Aorta (tissue), 5 donors: ENCODE measurements at regions not wholly inside any gene's neighbourhood (a gene's known extent, or its start where the extent isn't known, plus 50 kb on each side); places are given as distances from the start of the nearest gene placed in this dataset.

Experiments
- ATAC-seq: fragments of 200-7000 bp; cut with Tn5 transposase; one replicate; pipeline ENCODE4 v1.9.1; 2022; ENCODE audit warnings: moderate library complexity; ENCODE audit not compliant: low FRiP score
- DNase-seq, 2 donors: peaks; one replicate each; pipeline ENCODE4 v3.0.0-alpha.2; 2020
- H3K27ac ChIP-seq, 2 donors: one replicate each; pipeline ENCODE4 v1.5.1; 2013; ENCODE audit warnings: low read length in 2 of 2, mild to moderate bottlenecking in 2 of 2, moderate library complexity in 2 of 2, control low read depth in 1 of 2, inconsistent platforms in 1 of 2, low read depth in 1 of 2
- H3K27me3 ChIP-seq, 2 donors: one replicate each; pipeline ENCODE4 v1.6.1; 2013; ENCODE audit warnings: control low read depth in 1 of 2, low read length in 1 of 2, mild to moderate bottlenecking in 1 of 2, moderate library complexity in 1 of 2; ENCODE audit not compliant: insufficient read depth in 2 of 2, control insufficient read depth in 1 of 2
- H3K36me3 ChIP-seq, 2 donors: one replicate each; pipeline ENCODE4 v1.6.1; 2013; ENCODE audit warnings: control low read depth in 1 of 2, low read length in 1 of 2, mild to moderate bottlenecking in 1 of 2; ENCODE audit not compliant: insufficient read depth in 2 of 2, control insufficient read depth in 1 of 2
- H3K4me1 ChIP-seq, 2 donors: one replicate each; pipeline ENCODE4 v1.6.1; 2013; ENCODE audit warnings: low read length in 2 of 2, control low read depth in 1 of 2, mild to moderate bottlenecking in 1 of 2, moderate library complexity in 1 of 2; ENCODE audit not compliant: insufficient read depth in 2 of 2, control insufficient read depth in 1 of 2
- H3K4me3 ChIP-seq, 2 donors: one replicate each; pipeline ENCODE4 v1.5.1; 2013; ENCODE audit warnings: low read length in 2 of 2, control low read depth in 1 of 2, mild to moderate bottlenecking in 1 of 2
- H3K9me3 ChIP-seq: one replicate; pipeline ENCODE4 v1.6.1; 2013; ENCODE audit warnings: mild to moderate bottlenecking, low read length; ENCODE audit not compliant: control insufficient read depth
- WGBS, 2 donors: extraction: QIAGEN DNeasy Blood & Tissue Kit; methylation state at CpG; one replicate each; pipeline ENCODE4 v1.1.7; 2013; 5-methylcytosine and 5-hydroxymethylcytosine counted together
- intact Hi-C, 2 donors: fragments of 100-400 bp; cut with DNase I; formaldehyde crosslinking; loops; one replicate each; pipeline versions ENCODE4 v1.14.2 to v1.15.0; 2022
- donor health status: healthy with polysubstance abuse.
- donor health status: Bipolar disorder and iron deficiency.
- donor health status: DM: no; HTN: no; CAD: no.
- donor health status: DM: no; HTN: no; CAD: no.
- donor health status: DM: yes; HTN: yes; CAD: no.

DNA sequence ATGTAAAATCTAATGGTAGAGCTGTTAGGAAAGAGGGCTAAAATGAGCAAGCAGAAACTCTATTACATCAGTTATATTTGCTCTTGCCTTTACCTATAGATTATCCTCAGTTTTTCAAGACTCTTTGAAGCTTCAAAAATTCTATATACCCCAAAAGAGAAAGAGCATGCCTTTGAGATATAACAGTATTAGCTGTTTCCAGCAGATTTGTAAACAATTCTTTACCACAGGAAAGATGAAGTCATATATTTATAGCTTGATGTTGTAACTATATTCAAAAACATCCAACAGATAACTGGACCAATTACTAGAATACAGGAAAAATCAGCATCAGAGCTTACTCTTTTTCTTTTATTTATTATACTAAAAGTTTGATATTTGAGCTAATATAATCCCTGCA, 416.2 kb upstream of the TPK1 start:
- intact Hi-C loops = no loop called here
- no peak overlapping the region for H3K4me3 ChIP-seq

DNA sequence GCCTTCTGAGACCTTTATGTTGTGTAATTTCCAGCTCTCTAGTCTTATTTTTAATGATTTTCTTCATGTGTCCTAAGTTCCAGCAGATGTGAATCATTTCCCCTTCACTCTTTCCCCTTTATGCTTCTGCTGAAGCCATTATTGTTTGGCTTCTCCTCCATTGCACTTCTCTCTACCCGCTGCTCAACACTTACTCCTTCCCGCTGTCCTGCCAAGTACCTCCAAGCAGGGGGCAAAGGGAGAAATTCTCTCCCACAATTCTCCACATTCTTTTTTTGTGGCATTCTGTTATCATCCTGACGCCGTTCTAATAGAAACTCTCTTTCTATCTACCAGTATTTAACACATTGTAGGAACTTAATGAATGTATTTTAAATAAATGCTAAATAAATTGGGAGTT, 388.9 kb upstream of the TPK1 start:
- H3K27ac ChIP-seq = no peak overlapping the region
- no peaks in the 10 kb centered on the region for H3K4me1 ChIP-seq
- H3K36me3 ChIP-seq = no peaks in the 10 kb centered on the region
- no peaks in the 10 kb centered on the region for H3K9me3 ChIP-seq
- H3K4me3 ChIP-seq = no peak overlapping the region
- ATAC-seq (no peak), DNase-seq (no peak)
- H3K27me3 ChIP-seq = no peaks in the 10 kb centered on the region
- WGBS, 2 donors = 32 to 40% methylated on average over 4 of the region's 4 CpGs
- intact Hi-C loops = no loop called here

More for the DNA sequence above, 416.2 kb upstream of the TPK1 start:
- H3K27ac ChIP-seq = no peak overlapping the region
- DNase-seq = no peak
- no peak for ATAC-seq
- H3K4me1 ChIP-seq = no peaks in the 10 kb centered on the region
- H3K9me3 ChIP-seq = no peaks in the 10 kb centered on the region
- no peaks in the 10 kb centered on the region for H3K27me3 ChIP-seq
- H3K36me3 ChIP-seq = no peaks in the 10 kb centered on the region

DNA sequence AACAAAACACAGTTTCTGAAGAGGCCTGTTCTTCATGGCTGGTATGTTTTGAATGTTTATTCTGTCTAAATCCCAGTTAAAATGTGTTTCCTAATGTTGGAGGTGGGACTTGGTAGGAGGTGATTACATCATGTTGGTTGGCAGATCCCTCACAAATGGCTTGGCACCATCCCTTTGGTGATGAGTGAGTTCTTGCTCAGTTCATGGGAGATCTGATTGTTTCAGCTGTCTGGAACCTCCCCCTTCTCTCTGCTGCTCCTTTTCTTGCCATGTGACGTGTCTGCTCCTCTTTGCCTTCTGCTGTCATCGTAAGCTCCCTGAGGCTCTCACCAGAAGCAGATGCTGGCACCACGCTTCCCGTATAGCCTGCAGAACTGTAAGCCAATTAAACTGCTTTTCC, 383.6 kb upstream of the TPK1 start:
- Histone ChIP-seq H3K36me3 (no peaks in the 10 kb centered on the region), H3K4me3 (no peak overlapping the region), H3K9me3 (no peaks in the 10 kb centered on the region), H3K4me1 (no peaks in the 10 kb centered on the region), H3K27ac (no peak overlapping the region), H3K27me3 (no peaks in the 10 kb centered on the region)
- no peak for ATAC-seq
- intact Hi-C loops = no loop called here
- 66 to 73% methylated on average over 4 of the region's 4 CpGs for WGBS, 2 donors
- DNase-seq = no peak

DNA sequence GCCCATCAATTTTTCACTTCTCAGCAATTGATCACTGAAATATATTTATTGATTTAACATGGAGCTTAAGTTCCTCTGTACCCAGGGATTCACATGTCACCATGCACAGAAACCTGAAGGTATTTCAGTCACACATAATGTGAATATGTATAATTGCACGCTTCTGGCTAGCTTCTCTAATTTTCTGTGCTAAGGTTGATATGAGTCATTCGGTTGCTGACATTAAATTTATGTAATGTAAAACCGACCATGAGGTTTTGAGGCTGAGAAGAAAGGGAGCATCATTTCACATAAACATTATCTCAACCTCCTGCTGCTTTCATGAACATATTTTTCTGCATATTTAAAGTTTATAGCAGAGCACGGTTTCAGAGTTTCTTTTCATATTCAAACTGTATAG, 381.0 kb upstream of the TPK1 start:
- H3K36me3 ChIP-seq = no peaks in the 10 kb centered on the region
- H3K9me3 ChIP-seq = no peaks in the 10 kb centered on the region
- H3K27ac ChIP-seq = no peak overlapping the region
- H3K4me1 ChIP-seq = no peaks in the 10 kb centered on the region
- intact Hi-C loops = no loop called here
- WGBS, 2 donors = 73 to 74% methylated on average over 4 of the region's 4 CpGs
- no peaks in the 10 kb centered on the region for H3K27me3 ChIP-seq
- no peak for ATAC-seq
- DNase-seq = no peak
- H3K4me3 ChIP-seq = no peak overlapping the region

DNA sequence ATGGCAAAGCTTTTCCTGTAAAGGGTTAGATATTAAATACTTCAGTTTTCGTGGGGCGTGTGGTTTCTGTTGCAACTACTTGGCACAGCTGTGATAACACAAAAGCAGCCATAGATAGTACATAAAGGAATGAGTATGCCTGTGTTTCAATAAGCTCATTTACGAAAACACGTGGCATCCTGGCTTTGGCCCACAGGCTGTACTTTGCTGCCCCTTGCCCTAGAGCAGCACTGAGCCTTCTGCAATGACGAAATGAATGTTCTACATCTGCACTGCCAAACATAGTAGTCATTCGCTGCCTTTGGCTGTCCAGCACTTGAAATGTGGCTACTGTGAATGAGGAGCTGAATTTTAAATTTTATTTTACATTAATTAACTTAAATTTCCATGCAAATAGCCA, 376.2 kb upstream of the TPK1 start:
- no peaks in the 10 kb centered on the region for H3K4me1 ChIP-seq
- no peaks in the 10 kb centered on the region for H3K36me3 ChIP-seq
- DNase-seq (no peak), ATAC-seq (no peak)
- no peak overlapping the region for H3K27ac ChIP-seq
- WGBS, 2 donors = 57 to 63% methylated on average over 6 of the region's 6 CpGs
- intact Hi-C loops = no loop called here
- no peaks in the 10 kb centered on the region for H3K27me3 ChIP-seq
- no peaks in the 10 kb centered on the region for H3K9me3 ChIP-seq
- H3K4me3 ChIP-seq = no peak overlapping the region

DNA sequence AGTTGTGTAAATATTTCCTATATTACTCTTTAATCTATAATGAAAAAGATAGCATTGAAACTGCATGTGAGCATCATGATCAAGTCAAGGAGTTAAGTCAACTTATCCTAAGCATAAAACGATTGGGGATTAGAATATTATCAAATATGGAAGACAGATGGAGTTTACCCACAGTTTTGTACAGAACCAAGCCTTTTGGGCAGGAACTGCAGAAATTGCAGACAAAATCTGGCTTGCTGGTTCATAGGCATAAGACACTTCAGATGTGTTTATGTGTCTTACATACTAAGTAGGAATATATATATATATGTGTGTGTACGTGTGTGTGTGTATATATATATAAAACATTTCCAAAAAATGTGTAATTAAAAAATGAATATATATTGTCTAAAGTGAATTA, 375.4 kb upstream of the TPK1 start:
- DNase-seq = no peak
- no peak for ATAC-seq
- Histone ChIP-seq H3K9me3 (no peaks in the 10 kb centered on the region), H3K4me1 (no peaks in the 10 kb centered on the region), H3K4me3 (no peak overlapping the region), H3K36me3 (no peaks in the 10 kb centered on the region), H3K27me3 (no peaks in the 10 kb centered on the region), H3K27ac (no peak overlapping the region)
- intact Hi-C loops = no loop called here
- WGBS, 2 donors = 57 to 66% methylated on average over 2 of the region's 2 CpGs

DNA sequence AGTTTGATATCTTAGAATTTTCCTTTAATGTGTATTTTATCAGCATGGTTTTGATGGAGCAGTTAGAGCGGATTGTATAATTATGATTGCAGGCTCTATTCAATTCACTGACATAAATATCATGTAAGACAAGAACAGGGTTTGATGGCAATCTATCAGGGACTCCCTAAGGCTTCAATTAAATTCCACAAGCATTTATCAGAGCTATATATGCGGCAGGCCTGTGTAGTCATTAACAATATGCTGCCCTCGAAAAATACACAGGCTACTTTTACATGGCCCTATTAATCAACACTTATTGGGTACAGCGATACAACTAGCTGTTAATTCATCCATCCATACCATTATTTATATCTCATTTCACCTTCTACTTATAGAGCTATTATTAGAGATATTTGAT, 358.1 kb upstream of the TPK1 start:
- no peak for DNase-seq
- intact Hi-C loops = no loop called here
- H3K27ac ChIP-seq = no peak overlapping the region
- no peak overlapping the region for H3K4me3 ChIP-seq
- ATAC-seq = no peak
- no peaks in the 10 kb centered on the region for H3K27me3 ChIP-seq
- H3K9me3 ChIP-seq = no peaks in the 10 kb centered on the region
- H3K4me1 ChIP-seq = no peaks in the 10 kb centered on the region
- no peaks in the 10 kb centered on the region for H3K36me3 ChIP-seq
- 77 to 78% methylated on average over 4 of the region's 4 CpGs for WGBS, 2 donors

DNA sequence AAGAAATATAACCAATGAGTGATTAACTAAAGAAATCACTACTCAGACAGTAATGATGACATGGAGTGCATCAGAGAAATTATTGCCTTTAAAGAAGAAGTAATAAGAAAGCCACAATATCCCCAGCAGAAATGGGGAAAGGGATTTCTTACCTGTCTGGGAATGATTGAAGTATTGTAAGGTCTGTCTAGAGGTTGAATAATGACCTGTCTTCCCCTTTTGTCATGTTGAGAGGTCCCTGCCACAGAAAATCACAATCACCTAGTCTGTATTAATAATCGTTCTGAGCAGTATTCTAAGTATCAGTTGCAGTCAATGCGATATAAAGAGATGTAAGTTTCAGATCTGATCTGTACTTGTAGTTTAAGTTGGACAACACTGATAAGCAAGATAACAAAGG, 349.1 kb upstream of the TPK1 start:
- H3K9me3 ChIP-seq = no peaks in the 10 kb centered on the region
- whole genome bisulfite sequencing, 2 donors = 86 to 89% methylated on average over 2 of the region's 2 CpGs

DNA sequence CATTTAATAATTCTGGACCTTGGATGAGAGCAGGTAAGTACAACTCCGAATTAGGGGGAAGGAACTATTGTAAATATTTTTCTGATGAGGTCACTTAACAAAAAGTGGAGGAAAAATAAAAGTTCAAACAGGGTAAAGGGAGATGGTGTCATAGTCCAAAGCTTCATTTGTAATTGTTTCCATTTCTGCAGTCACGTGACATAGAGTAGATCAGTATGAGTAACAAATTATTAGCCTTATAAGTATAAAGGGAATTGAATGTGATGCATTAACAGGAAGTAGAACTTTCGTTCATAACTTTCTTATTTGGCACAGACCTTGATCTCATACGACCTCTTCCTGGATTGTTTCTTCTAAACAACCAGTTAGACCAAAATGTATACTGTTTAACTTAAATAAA, 347.2 kb upstream of the TPK1 start:
- Histone ChIP-seq H3K9me3 (peaks cover 1% of the 10 kb centered on the region), H3K27ac (no peak overlapping the region), H3K27me3 (no peaks in the 10 kb centered on the region), H3K4me1 (no peaks in the 10 kb centered on the region), H3K4me3 (no peak overlapping the region), H3K36me3 (no peaks in the 10 kb centered on the region)
- intact Hi-C loops = no loop called here
- 44 to 47% methylated on average over 4 of the region's 4 CpGs for WGBS, 2 donors
- ATAC-seq = no peak
- no peak for DNase-seq

More for the DNA sequence above, 349.1 kb upstream of the TPK1 start:
- Histone ChIP-seq H3K27ac (no peak overlapping the region), H3K4me1 (no peaks in the 10 kb centered on the region), H3K27me3 (no peaks in the 10 kb centered on the region), H3K36me3 (no peaks in the 10 kb centered on the region), H3K4me3 (no peak overlapping the region)
- ATAC-seq (no peak), DNase-seq (no peak)
- intact Hi-C loops = no loop called here
